ENCODE measurements at regions not wholly inside any gene's neighbourhood (a gene's known extent, or its start where the extent isn't known, plus 50 kb on each side); places are given as distances from the start of the nearest gene placed in this dataset.
"Not testable (repeated sequence)": the region's sequence is repeated elsewhere in the genome, so short reads cannot be mapped to it uniquely, and the experiment has no call there.

DNA sequence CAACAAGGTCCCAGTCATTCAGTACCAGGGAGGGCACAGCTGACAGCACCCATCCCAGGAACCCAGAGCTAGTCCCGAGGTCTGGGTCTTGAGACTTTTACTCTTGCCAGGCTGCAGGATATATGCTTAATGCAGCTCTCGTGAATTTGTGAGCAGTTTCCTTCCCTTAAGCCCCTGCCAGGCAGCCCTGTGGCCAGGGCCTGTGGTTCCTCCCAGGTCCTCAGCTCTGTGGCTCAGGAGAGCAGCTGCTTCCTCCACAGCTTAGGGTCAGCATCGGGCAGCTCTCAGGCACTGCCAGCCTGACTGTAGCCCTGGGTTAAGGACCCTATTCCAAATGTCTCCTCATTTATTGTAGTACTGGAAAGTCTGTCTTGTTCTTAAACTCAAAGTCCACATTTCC is 1384.8 kb downstream of the RPIA start:
- TF ChIP-seq, protein P1, sequence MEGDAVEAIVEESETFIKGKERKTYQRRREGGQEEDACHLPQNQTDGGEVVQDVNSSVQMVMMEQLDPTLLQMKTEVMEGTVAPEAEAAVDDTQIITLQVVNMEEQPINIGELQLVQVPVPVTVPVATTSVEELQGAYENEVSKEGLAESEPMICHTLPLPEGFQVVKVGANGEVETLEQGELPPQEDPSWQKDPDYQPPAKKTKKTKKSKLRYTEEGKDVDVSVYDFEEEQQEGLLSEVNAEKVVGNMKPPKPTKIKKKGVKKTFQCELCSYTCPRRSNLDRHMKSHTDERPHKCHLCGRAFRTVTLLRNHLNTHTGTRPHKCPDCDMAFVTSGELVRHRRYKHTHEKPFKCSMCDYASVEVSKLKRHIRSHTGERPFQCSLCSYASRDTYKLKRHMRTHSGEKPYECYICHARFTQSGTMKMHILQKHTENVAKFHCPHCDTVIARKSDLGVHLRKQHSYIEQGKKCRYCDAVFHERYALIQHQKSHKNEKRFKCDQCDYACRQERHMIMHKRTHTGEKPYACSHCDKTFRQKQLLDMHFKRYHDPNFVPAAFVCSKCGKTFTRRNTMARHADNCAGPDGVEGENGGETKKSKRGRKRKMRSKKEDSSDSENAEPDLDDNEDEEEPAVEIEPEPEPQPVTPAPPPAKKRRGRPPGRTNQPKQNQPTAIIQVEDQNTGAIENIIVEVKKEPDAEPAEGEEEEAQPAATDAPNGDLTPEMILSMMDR (IDR thresholded peaks at IDR 0.05; ENCODE audit: insufficient read depth, low read length): no peak
- DNase-seq (ENCODE audit: low read depth): no peak
- H3K4me3 ChIP-seq (ENCODE audit: low read depth, low read length): no peak overlapping the region

- TF ChIP-seq, protein P1 (IDR thresholded peaks at IDR 0.05; ENCODE audit: insufficient read depth, low read length): no peak
- no peak for DNase-seq (ENCODE audit: low read depth)
- no peak overlapping the region for H3K4me3 ChIP-seq (ENCODE audit: low read depth, low read length)
Observed at GRCh38 chr2:90077948-90078347, 1386.5 kb downstream of the RPIA start.

DNA sequence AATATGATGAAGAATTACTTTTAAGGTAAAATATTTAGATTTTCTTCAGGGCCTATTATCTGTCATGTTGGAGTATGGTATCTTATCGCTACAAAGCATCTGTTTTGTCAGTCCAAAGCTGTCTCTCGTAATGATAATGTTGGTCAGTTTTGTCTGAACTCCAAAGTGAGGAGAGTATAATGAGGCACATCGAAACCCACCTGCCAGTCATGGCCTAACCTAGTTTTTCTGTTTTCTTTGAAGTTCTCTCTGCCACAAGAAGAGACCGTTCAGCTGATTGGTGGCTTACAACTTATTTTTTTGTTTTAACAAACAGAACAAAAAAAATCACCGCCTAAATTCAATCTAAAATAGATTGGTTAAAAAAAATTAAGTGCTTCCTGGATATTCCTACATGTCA is 1387.9 kb downstream of the RPIA start:
- DNase-seq (ENCODE audit: low read depth): no peak
- H3K4me3 ChIP-seq (ENCODE audit: low read depth, low read length): no peak overlapping the region
- TF ChIP-seq, protein P1 (IDR thresholded peaks at IDR 0.05; ENCODE audit: insufficient read depth, low read length): no peak

DNA sequence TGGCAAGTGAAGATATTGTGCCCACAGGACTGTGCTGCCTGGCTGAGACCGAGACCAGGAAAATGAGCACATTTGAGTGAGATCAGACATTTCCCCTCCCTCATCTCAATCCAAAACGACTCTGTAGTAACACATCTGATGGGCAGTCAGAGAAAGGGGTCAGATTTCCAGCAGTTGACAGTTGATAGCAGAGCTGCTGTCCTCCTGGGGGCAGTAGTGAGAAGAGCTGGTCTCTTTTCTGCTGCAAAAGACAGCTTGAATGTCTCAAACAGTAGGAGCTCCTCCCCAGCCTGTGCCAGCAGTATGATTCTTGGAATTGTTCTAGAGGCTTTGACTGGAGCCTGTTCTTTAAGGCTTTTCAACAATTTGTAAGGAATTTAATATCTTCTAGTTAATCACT is 1396.3 kb downstream of the RPIA start:
- TF ChIP-seq, protein P1 (IDR thresholded peaks at IDR 0.05; ENCODE audit: insufficient read depth, low read length): peak; percentile 32
- peak; percentile 18 for DNase-seq (ENCODE audit: low read depth)

DNA sequence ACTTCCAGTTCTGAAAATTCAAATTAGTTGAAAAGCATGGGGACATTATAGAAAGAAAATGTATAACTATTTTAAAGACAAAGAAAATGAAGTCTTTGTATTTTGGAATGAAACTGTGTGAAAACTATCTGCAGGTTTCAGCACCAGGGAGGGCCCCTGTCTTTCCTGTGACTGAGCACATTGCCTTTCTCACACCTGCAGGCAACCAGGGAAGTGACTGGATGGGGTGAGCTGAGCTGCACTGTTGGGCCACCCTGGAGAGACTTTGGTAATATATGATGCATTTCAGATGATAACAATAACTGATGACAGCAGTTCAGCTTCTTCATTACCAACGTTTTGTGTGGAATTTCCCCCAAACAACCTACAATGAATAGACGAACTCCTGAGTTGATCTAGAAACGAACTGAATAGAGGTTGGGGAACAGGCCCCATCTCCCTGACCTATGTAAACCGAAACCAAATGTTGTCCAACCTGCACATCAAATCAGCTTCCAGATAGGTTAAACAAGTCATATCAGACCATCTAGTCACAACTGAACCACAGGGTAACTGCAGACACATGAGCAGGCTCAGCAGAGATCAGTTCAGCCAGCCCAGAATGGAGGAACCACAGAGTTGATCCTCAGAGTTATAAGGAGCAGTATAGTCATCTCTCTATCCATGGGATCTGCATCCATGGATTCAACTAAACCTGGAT is 1402.2 kb downstream of the RPIA start:
- DNase-seq (ENCODE audit: low read depth); H3K4me3 ChIP-seq (ENCODE audit: low read depth, low read length): not testable (repeated sequence)

More for the DNA sequence above, 1396.3 kb downstream of the RPIA start:
- H3K4me3 ChIP-seq (ENCODE audit: low read depth, low read length): not testable (repeated sequence)

- DNase-seq (ENCODE audit: low read depth); H3K4me3 ChIP-seq (ENCODE audit: low read depth, low read length): not testable (repeated sequence)
Observed at GRCh38 chr2:90097617-90098016, 1406.1 kb downstream of the RPIA start.

- not testable (repeated sequence) for DNase-seq (ENCODE audit: low read depth); H3K4me3 ChIP-seq (ENCODE audit: low read depth, low read length)
Observed at GRCh38 chr2:90105142-90105541, 1413.7 kb downstream of the RPIA start.

DNA sequence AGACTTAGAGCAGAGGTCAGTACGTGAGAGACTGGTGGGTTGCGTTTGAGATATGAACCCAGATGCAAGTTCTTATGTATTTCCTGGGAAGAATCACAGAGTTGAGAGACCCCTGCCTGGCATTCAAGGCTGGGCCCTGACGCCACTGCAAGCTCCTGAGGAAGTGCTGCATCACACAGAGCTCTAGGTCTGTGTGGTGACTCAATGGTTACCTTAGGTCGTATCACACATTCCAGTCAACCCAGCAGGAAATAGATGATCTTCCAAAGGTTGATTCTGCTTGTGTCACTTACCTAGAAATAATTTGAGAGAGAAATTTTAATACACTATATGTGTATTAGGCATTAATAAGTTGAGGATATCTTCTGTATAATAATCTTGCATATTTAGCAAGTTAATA is 1431.9 kb downstream of the RPIA start:
- not testable (repeated sequence) for H3K4me3 ChIP-seq (ENCODE audit: low read depth, low read length); DNase-seq (ENCODE audit: low read depth)

DNA sequence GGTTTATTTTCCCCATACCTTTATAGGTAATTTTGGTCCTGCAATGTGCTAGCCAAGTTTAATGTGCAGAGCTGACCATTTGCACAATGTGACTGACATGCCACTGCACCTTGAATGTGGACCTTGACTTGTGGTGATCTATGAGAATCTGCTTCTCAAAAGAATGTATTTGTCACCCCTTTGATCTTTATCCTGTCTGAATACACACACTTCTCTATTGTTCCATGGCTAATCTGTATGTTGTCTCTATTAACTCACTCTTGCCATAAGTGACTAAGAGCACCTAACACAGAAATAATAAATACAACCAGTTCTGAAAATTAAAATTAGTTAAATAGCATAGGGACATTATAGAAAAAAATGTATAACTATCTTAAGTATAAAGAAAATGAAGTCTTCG is 1447.6 kb downstream of the RPIA start:
- H3K4me3 ChIP-seq (ENCODE audit: low read depth, low read length); DNase-seq (ENCODE audit: low read depth): not testable (repeated sequence)

GRCh38 chr2:90141558-90141957 is 1450.1 kb downstream of the RPIA start:
- not testable (repeated sequence) for H3K4me3 ChIP-seq (ENCODE audit: low read depth, low read length); DNase-seq (ENCODE audit: low read depth)
